CD4-positive, alpha-beta T cell (primary cell): ENCODE measurements at regions not wholly inside any gene's neighbourhood (a gene's known extent, or its start where the extent isn't known, plus 50 kb on each side); places are given as distances from the start of the nearest gene placed in this dataset.

ENCODE experiments used
- ATAC-seq: fragments of 200-7000 bp; cut with Tn5 transposase; one replicate; pipeline ENCODE4 v1.10.0; 2022; ENCODE audit warnings: mild to moderate bottlenecking; ENCODE audit not compliant: poor library complexity
- CTCF ChIA-PET: fragments of 350-600 bp; sonication (Branson Sonifier 250); formaldehyde crosslinking; loops from one replicate; lab custom pipeline; 2021; ENCODE audit warnings: antibody characterized with exemption, inconsistent platforms; lab: Charles Lee
- POLR2A ChIA-PET: fragments of 350-600 bp; sonication (Branson Sonifier 250); formaldehyde crosslinking; loops from one replicate; lab custom pipeline; 2021; ENCODE audit warnings: antibody characterized with exemption, inconsistent platforms; lab: Charles Lee
- DNase-seq, 14 experiments: peaks; one replicate each; pipeline ENCODE4 v3.0.0-alpha.2; 2013 to 2020; ENCODE audit warnings: mixed read lengths in 2 of 14
- H3K27ac ChIP-seq, 2 donors: one replicate each; pipeline versions ENCODE4 v1.5.1 to v1.7.0; 2013; ENCODE audit warnings: low read length in 2 of 2, low read depth in 1 of 2, mild to moderate bottlenecking in 1 of 2
- H3K27me3 ChIP-seq, 2 experiments: 1 replicate in 1 of 2; 2 replicates in 1 of 2; pipeline versions ENCODE4 v1.6.1 to v1.7.0; 2013; ENCODE audit warnings: low read length in 2 of 2, control low read depth in 1 of 2, mild to moderate bottlenecking in 1 of 2, moderate library complexity in 1 of 2; ENCODE audit not compliant: insufficient read depth in 2 of 2, control insufficient read depth in 1 of 2
- H3K36me3 ChIP-seq: one replicate; pipeline ENCODE4 v1.6.1; 2013; ENCODE audit warnings: low read length, control low read depth; ENCODE audit not compliant: insufficient read depth
- H3K4me1 ChIP-seq: one replicate; pipeline ENCODE4 v1.6.1; 2013; ENCODE audit warnings: low read length, control low read depth; ENCODE audit not compliant: insufficient read depth
- H3K4me3 ChIP-seq: one replicate; pipeline ENCODE4 v1.5.1; 2013; ENCODE audit warnings: mild to moderate bottlenecking, low read length, moderate library complexity
- H3K9me3 ChIP-seq, 2 experiments: 1 replicate in 1 of 2; 2 replicates in 1 of 2; pipeline versions ENCODE4 v1.6.1 to v1.7.0; 2013; ENCODE audit warnings: low read length in 2 of 2, mild to moderate bottlenecking in 2 of 2, control low read depth in 1 of 2, moderate library complexity in 1 of 2; ENCODE audit not compliant: control insufficient read depth in 1 of 2, insufficient read depth in 1 of 2
- H3K27ac Mint-ChIP-seq: one replicate; pipeline ENCODE4 v1.8.0; 2020; ENCODE audit warnings: mixed read lengths
- H3K27me3 Mint-ChIP-seq: one replicate; pipeline ENCODE4 v1.8.0; 2021; ENCODE audit warnings: mixed read lengths
- H3K36me3 Mint-ChIP-seq: one replicate; pipeline ENCODE4 v1.8.0; 2021; ENCODE audit warnings: low read depth, mixed read lengths
- H3K4me1 Mint-ChIP-seq: one replicate; pipeline ENCODE4 v1.8.0; 2021; ENCODE audit warnings: low read depth, mixed read lengths
- H3K4me3 Mint-ChIP-seq: one replicate; pipeline ENCODE4 v1.8.0; 2020; ENCODE audit warnings: mild to moderate bottlenecking, mixed read lengths
- H3K9me3 Mint-ChIP-seq: one replicate; pipeline ENCODE4 v1.8.0; 2020; ENCODE audit warnings: mixed read lengths
- CTCF ChIP-seq: fragments of 200-600 bp; IDR thresholded peaks from one replicate; pipeline ENCODE4 v1.8.0; 2022; ENCODE audit warnings: antibody characterized with exemption, mild to moderate bottlenecking
- intact Hi-C, 2 experiments: fragments of 100-400 bp; cut with DNase I in 1 of 2; cut with micrococcal nuclease in 1 of 2; formaldehyde crosslinking; loops; one replicate each; pipeline versions ENCODE4 v1.15.1 to v1.9.0; 2023 to 2025; cut with DNase I, micrococcal nuclease

DNA sequence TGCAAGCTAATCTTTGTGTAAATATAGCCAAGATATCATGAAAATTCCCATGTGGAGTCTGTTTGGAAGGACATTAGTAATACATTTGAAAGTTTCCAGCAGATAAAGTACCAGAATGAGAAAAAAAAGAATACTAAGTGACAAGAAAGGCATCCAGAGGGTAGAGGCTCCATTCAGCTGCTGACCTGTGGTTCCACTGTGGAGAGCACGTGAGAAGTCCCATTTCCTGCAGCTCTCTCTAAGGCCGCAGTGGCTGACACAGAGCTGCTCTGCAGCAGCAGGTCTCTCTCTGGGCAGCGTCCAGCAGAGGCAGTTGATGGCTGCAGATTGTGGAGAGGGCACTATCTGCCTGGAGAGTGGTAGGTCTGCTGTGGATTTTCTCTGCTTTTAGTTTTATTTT is 100.1 kb upstream of the TMEM72 start:
- intact Hi-C loops: no loop called here
- ChIA-PET POLR2A (no interaction called here), CTCF (no interaction called here)
- H3K27ac ChIP-seq: no peak overlapping the region
- H3K4me3 ChIP-seq: no peak overlapping the region
- H3K9me3 Mint-ChIP-seq: no peaks in the 10 kb centered on the region
- H3K4me1 ChIP-seq: no peaks in the 10 kb centered on the region
- H3K4me3 Mint-ChIP-seq: no peak overlapping the region
- H3K27me3 ChIP-seq: peaks cover 0 to 3% of the 10 kb centered on the region in 2 experiments
- DNase-seq: no peak
- H3K27ac Mint-ChIP-seq: no peak overlapping the region
- no peaks in the 10 kb centered on the region for H3K36me3 Mint-ChIP-seq
- no peak for TF ChIP-seq CTCF
- no peaks in the 10 kb centered on the region for H3K4me1 Mint-ChIP-seq
- no peaks in the 10 kb centered on the region for H3K36me3 ChIP-seq
- no peaks in the 10 kb centered on the region for H3K27me3 Mint-ChIP-seq
- no peaks in the 10 kb centered on the region for H3K9me3 ChIP-seq
- no peak for ATAC-seq

- ATAC-seq (no peak), DNase-seq (no peak)
- H3K36me3 ChIP-seq: no peaks in the 10 kb centered on the region
- Mint-ChIP-seq H3K4me3 (no peak overlapping the region), H3K9me3 (no peaks in the 10 kb centered on the region), H3K4me1 (no peaks in the 10 kb centered on the region), H3K36me3 (no peaks in the 10 kb centered on the region), H3K27ac (no peak overlapping the region), H3K27me3 (peaks cover 8% of the 10 kb centered on the region)
- TF ChIP-seq CTCF: no peak
- no peak overlapping the region for H3K27ac ChIP-seq
- CTCF ChIA-PET: no interaction called here
- no peak overlapping the region for H3K4me3 ChIP-seq
- intact Hi-C loops: no loop called here
- no peaks in the 10 kb centered on the region for H3K9me3 ChIP-seq
- H3K27me3 ChIP-seq: peaks cover 0 to 3% of the 10 kb centered on the region in 2 experiments
- POLR2A ChIA-PET: no interaction called here
- H3K4me1 ChIP-seq: no peaks in the 10 kb centered on the region
Measured at GRCh38 chr10:44813201-44813600, 97.9 kb upstream of the TMEM72 start.

DNA sequence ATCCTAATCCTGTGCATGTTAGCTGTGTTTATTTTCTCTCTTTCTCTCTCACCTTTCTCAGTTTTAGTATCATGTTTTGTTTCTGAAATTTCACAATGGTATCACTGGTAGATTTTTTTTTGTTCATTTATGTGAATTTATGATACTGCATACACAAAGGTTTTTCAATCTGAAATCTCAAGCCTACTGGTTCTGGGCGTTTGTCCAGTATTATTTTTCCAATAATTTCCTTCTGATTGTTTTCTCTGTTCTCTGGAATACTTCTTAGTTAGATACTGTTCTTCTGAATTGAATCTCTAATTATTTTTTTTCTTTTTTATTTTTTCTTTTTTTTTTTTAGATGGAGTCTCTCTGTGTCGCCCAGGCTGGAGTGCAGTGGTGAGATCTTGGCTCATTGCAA is 96.2 kb upstream of the TMEM72 start:
- intact Hi-C loops: no loop called here
- TF ChIP-seq CTCF: no peak
- no peak for ATAC-seq
- H3K4me3 ChIP-seq: no peak overlapping the region
- Mint-ChIP-seq H3K9me3 (no peaks in the 10 kb centered on the region), H3K27ac (no peak overlapping the region), H3K4me1 (no peaks in the 10 kb centered on the region), H3K36me3 (no peaks in the 10 kb centered on the region), H3K4me3 (no peak overlapping the region), H3K27me3 (peaks cover 8% of the 10 kb centered on the region)
- DNase-seq: no peak
- CTCF ChIA-PET: no interaction called here
- POLR2A ChIA-PET: no interaction called here
- H3K9me3 ChIP-seq: no peaks in the 10 kb centered on the region
- no peaks in the 10 kb centered on the region for H3K36me3 ChIP-seq
- H3K27ac ChIP-seq: no peak overlapping the region
- H3K4me1 ChIP-seq: no peaks in the 10 kb centered on the region
- peaks cover 0 to 3% of the 10 kb centered on the region in 2 experiments for H3K27me3 ChIP-seq
